ENCODE measurements at regions not wholly inside any gene's neighbourhood (a gene's known extent, or its start where the extent isn't known, plus 50 kb on each side); places are given as distances from the start of the nearest gene placed in this dataset.

DNA sequence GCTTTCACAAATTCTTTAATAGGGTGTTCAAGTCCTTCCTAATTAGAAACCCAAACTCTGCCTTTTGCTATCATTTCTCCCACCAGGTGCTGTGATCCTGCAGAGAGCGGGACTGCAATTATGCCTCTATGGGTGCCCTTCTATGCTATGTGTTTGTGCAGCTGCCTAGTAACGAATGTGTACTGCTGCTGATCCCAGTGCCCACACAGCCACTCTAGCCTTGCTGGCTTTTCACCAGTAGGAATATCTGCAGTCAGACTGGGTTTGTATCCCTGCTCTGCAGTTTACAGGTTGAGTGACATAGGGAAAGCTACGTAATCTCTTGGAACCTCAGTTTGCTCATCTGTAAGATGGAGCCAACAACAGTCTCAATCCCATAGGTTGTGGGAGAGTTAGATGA is 179.6 kb upstream of the IRX3 start:
- DNase-seq: no peak

DNA sequence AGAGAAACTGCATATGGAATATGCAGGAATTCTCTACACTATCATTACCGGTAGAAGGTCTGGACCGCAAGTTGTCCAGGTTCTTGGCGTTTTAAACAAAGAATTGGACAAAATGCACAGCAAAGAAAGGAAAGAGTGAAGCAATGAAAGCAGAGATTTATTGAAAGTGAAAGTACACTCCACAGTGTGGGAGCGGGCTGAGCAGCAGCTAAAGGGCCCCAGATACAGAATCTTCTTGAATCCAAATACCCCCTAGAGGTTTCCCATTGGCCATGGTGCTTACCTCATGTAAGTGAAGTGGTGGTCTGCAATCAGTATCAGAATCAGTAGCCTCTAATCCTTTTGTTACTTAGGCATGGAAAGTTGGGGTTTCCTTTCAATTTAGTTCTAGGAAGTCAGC is 178.5 kb upstream of the IRX3 start:
- no peak for DNase-seq

DNA sequence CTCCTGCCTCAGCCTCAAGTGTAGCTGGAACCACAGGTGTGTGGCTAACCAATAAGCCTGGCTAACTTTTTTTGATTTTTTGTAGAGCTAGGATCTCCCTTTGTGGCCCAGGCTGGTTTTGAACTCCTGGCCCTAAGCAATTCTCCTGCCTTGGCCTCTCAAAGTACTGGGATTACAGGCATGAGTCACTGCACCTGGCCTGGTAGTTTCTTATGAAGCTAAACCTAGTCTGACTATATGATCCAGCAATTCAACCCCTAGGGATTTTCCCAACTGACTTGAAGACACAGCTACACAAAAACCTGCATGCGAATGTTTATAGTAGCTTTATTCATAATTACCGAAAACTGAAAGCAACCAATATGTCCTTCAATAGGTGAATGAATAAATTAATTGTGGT is 176.2 kb upstream of the IRX3 start:
- no peak for DNase-seq

DNA sequence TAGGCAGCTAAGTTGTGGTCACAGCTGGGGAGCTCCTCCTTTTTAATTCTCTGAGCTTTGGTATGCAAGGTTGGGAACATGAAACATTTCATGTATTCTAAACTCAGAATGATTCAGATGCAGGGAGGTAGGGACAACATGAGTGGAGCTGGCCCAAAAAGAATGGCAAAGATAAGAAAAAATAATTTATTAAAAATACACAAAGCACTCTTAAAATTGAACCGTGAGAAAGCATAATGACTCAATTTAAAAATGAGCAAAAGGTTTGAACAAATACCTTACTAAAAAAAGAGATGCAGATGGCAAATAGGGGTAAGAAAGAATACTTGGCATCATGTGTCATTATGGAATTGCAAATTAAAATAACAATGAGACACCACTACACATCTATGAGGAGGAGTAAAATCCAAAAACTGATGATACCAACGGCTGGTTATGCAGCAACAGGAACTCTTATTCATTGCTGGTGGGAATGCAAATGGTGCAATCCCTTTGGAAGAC is 175.6 kb upstream of the IRX3 start:
- no peak for DNase-seq

DNA sequence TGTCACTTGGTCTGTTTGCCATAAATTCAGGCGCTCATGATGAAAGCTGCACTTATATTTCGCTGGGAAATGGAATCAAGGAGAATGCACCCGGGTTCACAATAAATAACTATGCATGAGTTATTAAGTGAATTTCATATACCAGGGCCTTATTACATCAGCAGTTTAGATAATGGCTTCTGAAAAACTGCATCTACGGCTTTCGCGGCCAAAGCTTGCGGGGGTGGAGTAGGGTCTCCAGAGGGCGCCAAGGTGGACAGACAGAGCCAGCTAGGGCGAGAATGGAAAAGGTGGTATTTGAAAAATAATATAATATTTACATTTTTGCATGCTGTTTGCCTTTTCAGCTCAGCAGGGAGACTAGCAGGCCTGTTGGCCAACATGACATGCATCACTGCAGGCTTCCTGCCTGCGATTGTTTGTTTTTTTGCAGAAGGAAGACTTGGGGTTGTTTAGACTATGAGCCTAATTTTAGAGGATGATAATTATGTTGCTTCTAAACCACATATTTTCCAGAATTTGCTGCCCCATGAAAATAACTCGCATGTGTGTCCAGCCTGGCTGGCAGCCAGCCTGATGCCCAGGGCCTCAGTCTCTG is 173.8 kb upstream of the IRX3 start:
- no peak for DNase-seq

DNA sequence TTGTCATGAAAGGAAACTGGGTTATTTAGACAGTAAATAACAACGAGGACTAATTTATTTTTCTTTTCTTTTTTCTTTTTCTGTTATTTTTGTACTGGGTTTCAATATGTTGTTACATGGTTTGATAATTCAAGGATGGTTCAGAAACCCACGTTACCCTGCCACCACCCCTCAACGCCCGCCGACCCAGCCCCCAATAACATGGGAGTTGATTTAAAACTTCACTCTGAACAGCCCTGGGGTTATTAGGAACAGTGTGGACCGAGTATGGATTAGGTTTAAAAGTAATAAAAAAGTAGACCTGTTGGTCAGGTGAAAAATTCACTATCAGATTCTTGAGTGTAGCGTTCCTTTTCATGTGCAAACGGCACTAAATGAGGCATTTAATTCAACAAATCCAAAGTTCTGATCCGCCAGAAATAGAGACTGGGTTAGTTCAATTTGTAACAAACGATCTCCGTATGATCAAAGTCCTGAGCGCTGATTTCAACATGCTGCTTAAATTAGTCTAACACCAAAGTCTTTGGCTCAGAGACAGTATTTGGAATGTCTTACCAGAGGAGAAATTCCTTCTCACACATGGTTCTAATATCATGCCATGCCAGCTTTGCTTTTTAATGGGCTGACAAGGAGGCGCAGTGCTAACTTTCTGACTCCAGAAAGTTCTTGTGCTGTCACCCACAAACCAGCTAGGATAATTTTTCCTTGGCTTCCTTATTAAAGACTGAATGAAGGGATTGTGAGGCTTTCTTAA is 173.1 kb upstream of the IRX3 start:
- no peak for DNase-seq

DNA sequence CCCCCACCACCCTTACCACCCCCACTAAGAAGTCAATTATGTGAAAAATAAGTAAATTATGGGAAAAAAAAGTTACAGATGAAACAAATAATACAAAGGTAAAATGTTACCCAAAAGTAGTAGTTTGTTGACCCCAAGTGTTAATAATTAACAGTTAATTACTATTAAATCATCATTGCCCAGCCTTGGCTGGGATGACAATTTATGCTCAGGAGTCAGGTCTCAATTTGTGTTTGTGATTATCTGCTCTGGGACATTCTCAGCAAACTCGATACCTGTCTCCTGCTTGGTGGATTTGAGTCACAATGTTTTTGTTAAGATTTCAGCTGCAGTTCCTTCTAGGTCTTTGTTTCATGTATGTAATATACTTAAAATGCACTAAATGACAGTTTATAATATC is 172.3 kb upstream of the IRX3 start:
- no peak for DNase-seq

DNA sequence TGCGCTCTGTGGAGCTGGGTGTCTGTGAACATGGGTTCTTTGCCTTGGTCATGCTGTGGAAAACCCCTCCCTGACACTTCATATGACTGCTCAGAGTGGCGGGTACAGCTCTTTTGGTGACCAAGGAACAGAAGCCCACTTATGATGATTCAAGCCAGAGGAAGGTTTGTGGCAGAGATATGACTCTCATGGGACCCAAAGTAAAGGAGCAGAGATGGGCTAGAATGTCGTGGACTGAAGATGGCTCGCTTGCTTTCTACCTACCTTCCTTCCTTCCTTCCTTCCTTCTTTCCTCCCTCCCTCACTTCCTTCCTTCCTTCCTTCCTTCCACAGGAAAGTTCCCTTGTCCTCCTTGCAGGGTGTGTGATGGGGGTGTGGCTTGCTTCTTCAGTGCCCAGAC is 169.7 kb upstream of the IRX3 start:
- DNase-seq: no peak

DNA sequence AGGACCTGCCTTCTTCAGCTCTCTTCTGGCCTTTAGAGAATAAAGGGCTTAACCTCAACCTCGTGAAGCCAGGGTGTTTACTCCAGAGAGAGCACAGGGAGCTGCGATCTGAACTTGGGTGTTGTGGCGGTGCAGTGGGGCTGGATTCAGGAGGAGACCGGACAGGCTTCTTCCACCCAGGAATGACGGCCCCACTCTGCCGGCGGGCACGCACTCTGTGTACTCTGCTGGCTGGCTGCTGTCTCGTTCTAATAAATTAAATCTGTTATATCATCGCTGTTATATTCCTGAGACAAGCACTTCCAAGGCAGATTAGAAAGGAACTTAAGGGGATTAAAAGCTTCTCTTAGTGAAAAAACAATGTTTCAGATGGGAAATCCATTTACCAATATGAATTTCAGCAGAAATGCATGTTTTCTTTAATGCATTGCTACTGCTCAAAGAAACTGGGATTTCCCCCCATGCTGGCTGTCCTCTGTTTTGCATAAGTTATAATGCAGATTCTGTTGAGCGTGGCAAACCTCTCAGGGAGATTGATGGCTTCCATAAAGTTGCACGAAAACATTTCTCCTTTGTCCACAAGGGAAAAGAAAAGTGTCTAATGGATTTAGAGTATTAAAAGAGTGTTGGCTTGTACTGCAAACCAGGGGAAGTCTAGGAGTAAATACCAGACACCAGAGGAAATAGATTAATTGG is 168.6 kb upstream of the IRX3 start:
- no peak for DNase-seq

DNA sequence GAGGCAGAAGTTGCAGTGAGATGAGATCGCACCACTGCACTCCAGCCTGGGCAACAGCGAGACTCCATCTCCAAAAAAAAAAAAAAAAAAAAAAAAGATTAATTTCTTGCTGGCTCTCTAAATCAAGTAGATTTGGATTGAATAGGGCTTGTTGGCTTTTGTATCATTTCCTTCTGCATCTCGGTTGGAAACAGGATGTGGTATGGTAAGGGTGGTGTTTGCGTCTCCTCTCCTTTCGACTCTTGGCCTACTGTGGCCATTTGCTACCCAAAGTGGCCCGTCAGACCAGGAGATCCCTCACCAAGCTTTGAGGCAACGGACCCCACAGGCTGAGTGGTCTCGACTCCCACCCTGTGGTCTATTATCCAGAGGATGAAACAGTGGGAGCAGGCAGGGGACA is 168.0 kb upstream of the IRX3 start:
- DNase-seq: no peak

DNA sequence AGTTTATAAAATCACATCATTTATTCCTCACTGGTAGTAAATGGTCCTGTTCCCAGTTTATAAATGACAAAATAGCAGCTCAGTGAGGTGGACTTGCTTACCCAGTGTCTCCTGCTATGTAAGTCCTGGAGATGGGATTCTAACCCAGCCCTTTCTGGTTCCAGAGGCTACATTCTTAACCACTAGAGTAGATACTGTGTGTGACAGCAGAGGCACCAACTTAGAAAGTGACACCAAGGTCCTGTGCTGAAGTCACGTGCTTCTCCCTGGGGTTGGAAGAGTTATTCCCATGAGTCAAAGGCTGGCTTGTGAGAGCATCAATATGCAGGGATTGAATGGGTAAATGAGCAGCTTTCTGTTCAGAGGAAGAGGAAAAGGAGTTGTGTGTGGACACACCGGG is 167.3 kb upstream of the IRX3 start:
- no peak for DNase-seq

DNA sequence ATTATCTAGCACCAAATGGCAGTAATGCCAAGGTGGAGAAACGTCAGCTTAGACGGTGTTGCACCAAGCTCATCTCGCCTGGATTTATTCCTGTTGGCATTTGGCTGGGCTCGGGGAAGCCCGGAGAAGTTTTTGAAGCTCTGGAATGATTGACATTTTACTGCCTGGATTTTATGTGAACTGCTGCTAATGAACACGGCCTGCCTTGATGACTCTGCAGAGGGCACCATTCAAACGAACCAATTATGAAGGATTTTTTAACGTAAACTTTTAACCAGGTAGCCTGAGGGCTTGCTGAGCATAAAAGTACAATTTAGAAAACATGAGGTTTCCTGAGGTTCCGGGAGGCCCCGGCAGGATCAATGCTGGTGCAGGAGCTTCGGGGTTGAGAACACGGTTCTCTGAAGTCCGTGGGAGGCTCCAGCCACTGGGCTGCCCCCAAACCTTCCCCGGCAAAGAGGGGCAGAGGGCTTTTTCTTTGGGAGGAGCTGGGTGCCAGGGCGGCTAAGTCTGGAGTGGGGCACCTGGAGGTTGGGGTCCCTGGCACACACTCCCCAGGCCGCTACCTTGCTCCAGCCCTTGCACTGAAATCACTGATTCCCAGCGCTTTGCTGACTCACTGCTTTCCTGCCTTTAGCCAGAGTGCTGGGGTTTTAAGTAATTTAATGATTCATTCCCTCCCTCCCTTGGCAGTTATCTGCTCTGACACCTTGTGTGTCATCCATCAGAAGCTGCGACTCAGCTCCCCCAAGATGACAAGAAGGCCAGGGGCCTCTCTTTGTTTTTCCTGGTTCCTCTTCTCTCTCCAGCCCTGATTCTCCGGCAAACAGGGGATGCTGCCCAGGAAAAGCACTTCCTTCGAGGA is 161.2 kb upstream of the IRX3 start:
- no peak for DNase-seq

DNA sequence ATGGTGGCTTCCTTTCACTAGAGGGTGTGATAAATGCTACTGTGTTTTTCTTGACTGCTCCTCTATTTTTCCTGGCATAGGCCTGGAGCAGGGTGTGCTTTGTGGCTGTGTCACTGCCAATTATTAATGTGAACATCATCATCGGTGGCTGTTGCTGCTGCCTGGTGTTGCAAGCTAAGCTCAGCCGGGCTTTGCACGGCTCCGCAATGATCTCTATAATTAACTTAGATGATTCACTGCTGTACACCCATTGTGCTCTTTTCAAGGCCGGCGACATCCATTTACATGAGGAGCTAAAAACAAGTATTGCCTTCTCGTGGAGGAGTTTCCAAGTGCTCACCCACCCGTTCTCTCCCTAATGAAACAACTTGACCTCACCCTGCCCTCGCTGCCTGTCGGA is 160.1 kb upstream of the IRX3 start:
- no peak for DNase-seq

DNA sequence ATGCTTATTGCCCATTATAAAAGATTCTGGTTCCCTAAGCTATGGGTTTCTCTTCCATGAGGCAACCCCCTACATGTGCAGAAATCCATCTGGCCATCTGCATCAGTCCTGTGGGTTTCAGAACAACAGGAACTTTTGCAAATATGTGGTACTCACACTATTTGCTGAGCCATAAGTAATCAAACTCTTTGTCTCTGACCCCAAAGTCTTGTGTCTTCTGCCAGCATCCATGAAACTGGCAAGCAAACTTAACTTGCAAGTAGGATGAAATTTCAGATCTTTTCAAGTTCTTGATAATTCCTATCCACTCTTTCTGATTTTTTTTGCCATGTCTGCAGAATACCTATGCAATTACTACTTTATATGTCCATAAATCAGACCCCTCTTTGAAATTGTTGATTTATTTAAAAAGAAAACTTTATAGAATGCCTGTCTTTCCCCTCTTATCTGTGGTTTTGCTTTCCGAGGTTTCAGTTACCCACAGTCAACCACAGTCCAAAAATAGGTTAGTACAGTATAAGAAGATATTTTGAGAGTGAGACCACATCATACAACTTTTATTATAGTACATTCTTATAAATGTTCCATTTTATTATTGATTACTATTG is 158.4 kb upstream of the IRX3 start:
- DNase-seq: no peak

DNA sequence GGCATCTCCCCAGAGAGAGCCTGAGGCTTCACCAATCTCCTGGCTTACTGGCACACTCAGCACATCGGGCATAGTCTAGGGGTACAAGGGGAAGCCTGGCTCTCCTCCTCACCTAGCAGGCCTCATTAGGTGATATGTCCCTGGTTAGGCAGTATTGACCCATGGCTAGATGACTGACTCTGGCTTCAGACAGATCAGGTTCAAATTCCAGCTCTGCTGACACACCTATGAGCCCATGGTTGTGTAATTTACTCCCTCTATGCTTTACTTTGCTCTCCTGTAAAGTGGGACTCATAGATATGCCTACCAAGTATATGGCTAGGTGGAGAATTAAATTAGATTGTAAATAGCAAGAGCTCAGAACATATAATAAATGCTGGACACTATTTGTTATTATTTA is 157.3 kb upstream of the IRX3 start:
- no peak for DNase-seq

DNA sequence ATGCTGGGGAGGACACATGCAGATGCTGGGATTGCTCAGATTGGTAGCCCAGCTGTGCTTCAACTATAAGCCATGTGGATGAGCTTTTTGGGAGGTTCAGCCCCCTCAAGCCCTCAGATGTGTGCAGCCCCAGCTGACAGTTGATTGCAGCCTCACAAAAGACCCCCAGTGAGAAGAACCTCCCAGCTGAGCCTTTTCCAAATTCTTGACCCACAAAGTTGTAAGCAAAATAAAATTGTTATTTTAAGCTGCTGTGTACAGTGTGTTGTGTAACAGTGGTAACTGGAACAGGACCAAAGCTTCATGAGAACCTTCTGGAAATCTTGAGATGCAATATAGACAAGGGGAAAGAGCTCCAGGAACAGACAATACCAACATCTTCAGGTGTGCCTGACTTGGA is 156.8 kb upstream of the IRX3 start:
- DNase-seq: no peak

DNA sequence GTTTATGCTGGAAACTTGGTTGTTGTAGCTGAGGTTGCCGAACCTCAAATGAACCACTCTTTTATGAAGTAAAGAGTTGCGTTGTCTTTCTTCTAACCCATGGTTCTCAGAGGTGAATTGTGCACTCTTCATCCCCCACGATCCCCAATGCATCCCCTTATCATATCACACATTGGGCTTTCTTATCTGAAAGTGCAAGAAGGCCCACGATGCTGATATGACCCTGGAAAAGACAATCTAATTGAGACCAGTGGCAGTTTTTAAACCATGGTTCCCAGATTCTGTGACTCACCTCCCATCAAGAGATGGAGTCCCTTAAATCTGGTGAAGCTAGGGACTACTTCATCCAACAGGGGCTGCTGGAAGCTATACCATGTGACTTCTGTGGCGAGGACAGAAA is 156.3 kb upstream of the IRX3 start:
- DNase-seq: no peak

DNA sequence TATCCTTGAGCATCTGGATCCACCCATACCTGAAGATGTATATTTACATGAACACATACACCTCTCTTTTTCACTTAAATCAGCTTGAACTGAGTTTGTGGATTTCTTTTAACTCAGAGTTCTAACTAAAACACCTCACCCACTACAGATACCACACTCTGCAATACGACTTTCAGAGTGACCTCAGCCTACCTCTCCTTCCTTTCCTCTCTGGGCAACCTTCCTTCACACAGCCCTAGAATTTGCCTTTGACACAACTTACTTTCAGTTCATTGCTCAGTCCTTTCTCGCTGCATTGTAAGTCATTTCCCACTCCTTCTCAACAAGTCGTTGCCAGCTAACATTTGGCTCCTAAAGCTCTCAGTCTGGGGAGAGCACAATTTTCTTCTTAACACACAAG is 151.9 kb upstream of the IRX3 start:
- no peak for DNase-seq

DNA sequence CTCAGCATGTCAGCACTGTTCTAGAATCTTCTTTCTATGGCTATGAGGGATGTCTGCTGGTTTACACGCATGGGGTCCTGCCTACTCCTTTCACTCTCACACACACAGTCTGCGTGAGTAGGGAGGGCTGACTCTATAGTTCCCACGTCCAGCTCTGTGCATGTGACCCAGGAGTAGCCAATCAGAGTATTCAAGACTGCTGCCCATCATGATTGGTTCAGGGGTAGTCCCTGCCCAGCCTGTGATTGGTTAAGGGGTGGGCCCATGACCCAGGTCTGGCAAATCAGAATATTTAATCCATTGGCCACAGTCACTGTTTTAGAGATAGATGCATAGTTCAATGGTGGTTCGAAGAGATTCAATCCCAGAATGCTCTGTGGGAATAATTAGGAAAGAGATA is 151.3 kb upstream of the IRX3 start:
- no peak for DNase-seq

DNA sequence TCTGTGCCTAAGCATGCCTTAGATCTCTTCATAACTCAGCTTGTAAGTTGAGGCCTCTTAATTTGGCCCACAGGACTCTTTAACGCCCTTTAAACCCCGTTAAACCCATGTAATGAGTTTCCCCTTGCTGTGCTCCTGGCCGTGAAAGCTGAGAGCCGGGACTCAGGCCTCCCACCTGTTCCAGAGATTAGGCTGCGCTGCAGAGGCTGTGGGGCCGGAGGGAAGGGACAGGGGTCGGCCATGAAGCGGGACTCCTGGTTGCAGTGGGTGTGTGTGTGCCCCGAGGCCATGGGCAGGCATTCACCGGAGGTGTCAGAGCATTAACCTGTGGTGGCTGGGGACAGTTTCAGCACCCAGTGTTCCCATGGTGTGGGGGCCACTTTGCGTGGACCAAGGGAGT is 150.8 kb upstream of the IRX3 start:
- DNase-seq: no peak

DNA sequence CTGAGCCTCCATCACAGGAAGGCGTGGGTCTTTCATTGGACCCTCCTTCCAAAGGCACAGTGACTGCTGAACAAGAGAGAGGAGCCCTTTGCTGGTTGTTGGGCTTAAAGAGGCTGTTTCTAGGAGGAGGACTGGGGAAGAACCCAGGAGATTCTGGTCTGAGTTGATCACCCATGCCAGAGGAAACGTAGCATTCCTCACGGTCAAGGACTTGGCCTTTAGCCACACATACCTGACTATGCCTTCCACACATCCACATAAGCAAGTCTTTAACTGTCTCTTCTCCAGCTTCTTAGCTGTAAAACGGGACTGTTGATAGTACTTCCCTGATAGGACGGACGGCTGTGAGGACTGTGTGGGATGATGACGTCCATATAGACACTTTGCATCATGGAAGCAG is 149.8 kb upstream of the IRX3 start:
- DNase-seq: no peak

DNA sequence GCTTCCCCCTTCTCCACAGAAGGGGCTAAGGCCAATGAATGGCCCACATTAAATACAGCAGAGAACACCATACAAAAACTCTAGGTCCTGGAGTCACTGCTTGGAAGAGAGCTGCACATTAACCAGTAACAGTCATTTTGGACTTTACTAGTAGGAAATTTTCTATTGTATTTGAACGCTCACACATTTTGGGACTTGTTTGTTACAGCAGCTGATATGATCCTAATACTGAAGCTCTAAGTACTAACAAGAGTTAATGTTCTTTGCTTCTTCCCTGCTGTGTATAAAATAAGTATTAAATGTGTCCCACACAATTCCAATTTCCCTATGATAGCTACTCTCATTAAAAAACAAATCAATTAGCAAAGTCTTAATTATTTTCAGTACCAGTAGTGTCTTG is 148.3 kb upstream of the IRX3 start:
- DNase-seq: no peak

DNA sequence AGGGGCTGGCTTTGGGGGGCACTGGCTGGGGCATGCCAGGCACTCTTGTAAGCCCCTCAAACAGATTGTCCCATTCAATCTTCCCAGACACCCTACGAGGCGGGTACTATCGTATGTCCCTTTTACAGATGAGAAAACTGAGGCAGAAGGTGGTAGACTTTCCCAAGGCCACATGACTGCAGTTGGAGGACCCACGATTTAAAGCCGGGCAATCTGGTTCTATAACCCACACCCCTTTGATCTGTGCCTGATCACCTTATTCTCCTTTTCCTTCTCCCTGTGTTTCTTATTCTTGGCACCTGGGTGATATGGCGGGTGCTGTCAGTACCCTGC is 146.3 kb upstream of the IRX3 start:
- no peak for DNase-seq

All from NCI-H1694 (cell line).